ENCODE measurements at regions not wholly inside any gene's neighbourhood (a gene's known extent, or its start where the extent isn't known, plus 50 kb on each side); places are given as distances from the start of the nearest gene placed in this dataset.

DNA sequence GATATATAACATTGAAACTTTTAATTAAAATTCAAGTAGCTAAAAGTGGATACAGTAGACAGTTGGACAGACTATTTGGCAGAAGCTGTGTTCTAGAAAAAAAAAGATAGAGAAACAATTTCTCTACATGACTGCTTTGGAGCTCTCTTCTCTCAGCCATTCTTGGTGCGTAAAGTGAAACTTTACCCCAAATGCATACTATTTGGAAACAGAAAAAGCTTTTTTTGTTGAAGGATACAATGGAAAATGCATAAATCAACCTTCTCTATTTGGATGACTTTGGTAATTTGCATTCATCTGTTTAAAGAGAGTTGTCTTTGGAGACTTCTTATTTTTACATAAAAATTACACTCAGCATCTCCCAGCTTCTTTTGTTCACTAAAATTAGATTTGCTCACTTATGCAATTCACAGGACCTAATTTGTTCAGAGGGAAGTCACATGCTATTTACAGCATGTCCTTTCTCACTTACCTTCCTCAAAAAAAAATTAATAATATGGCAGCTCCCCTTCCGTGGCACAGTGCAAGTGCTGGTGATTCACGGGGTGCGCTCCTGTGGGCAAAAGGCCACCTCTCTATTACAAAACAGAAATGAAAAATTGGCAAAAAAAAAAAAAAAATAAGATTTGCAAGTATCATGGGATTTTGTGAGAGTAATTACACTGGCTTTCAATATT is 498.9 kb downstream of the RERGL start:
- Histone ChIP-seq H3K4me3 (ENCODE audit: low read length) (no peak overlapping the region), H3K9me3 (ENCODE audit: control insufficient read depth, insufficient read depth, low read length) (no peaks in the 10 kb centered on the region), H3K27ac (ENCODE audit: low read length) (no peak overlapping the region), H3K27me3 (ENCODE audit: control insufficient read depth, insufficient read depth, low read length) (no peaks in the 10 kb centered on the region), H3K36me3 (ENCODE audit: control insufficient read depth, insufficient read depth, low read length) (no peaks in the 10 kb centered on the region), H3K4me1 (ENCODE audit: control insufficient read depth, insufficient read depth, low read length) (no peaks in the 10 kb centered on the region)
- Mint-ChIP-seq H3K27me3 (ENCODE audit: low read depth in 2 of 2) (no peaks in the 10 kb centered on the region), H3K27ac (no peak overlapping the region), H3K4me3 (no peak overlapping the region), H3K36me3 (no peaks in the 10 kb centered on the region), H3K9me3 (peaks cover 11 to 12% of the 10 kb centered on the region in 2 donors), H3K4me1 (no peaks in the 10 kb centered on the region)
- DNase-seq (no peak), ATAC-seq (no peak)
- TF ChIP-seq, protein P1, sequence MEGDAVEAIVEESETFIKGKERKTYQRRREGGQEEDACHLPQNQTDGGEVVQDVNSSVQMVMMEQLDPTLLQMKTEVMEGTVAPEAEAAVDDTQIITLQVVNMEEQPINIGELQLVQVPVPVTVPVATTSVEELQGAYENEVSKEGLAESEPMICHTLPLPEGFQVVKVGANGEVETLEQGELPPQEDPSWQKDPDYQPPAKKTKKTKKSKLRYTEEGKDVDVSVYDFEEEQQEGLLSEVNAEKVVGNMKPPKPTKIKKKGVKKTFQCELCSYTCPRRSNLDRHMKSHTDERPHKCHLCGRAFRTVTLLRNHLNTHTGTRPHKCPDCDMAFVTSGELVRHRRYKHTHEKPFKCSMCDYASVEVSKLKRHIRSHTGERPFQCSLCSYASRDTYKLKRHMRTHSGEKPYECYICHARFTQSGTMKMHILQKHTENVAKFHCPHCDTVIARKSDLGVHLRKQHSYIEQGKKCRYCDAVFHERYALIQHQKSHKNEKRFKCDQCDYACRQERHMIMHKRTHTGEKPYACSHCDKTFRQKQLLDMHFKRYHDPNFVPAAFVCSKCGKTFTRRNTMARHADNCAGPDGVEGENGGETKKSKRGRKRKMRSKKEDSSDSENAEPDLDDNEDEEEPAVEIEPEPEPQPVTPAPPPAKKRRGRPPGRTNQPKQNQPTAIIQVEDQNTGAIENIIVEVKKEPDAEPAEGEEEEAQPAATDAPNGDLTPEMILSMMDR (IDR thresholded peaks at IDR 0.05): no peak
- intact Hi-C loops (cut with micrococcal nuclease): no loop called here
- WGBS (ENCODE audit: insufficient coverage): 83% methylated on average over 1 of the region's 4 CpGs

DNA sequence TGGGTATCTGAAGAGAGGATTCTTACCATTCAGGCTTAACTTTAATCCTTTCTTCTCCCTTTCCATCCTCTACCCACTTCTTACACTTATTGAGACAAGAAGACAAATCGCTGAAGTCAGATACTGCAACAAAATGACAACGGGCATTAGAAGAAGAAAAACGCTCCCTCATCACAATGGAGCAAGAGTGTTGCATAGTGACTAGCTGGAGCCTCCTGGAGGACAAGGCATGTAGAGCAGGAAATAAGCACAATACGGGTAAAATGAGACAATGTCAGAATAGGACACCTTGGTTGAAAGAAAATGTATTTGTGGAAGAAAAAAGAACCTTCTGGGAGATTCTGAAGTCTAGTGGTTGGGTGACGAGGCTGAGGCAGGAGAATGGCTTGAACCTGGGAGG is 501.0 kb downstream of the RERGL start:
- 71% methylated on average over 5 of the region's 5 CpGs for WGBS (ENCODE audit: insufficient coverage)
- Histone ChIP-seq H3K27ac (ENCODE audit: low read length) (no peak overlapping the region), H3K36me3 (ENCODE audit: control insufficient read depth, insufficient read depth, low read length) (no peaks in the 10 kb centered on the region), H3K4me3 (ENCODE audit: low read length) (no peak overlapping the region), H3K9me3 (ENCODE audit: control insufficient read depth, insufficient read depth, low read length) (no peaks in the 10 kb centered on the region), H3K27me3 (ENCODE audit: control insufficient read depth, insufficient read depth, low read length) (no peaks in the 10 kb centered on the region), H3K4me1 (ENCODE audit: control insufficient read depth, insufficient read depth, low read length) (no peaks in the 10 kb centered on the region)
- no peak for ATAC-seq
- peaks cover 9 to 10% of the 10 kb centered on the region in 2 donors for H3K9me3 Mint-ChIP-seq
- no peak overlapping the region for H3K4me3 Mint-ChIP-seq
- no peaks in the 10 kb centered on the region for H3K4me1 Mint-ChIP-seq
- TF ChIP-seq, protein P1 (IDR thresholded peaks at IDR 0.05): no peak
- H3K27me3 Mint-ChIP-seq (ENCODE audit: low read depth in 2 of 2): no peaks in the 10 kb centered on the region
- H3K36me3 Mint-ChIP-seq: no peaks in the 10 kb centered on the region
- intact Hi-C loops (cut with micrococcal nuclease): no loop called here
- no peak for DNase-seq
- H3K27ac Mint-ChIP-seq: no peak overlapping the region

DNA sequence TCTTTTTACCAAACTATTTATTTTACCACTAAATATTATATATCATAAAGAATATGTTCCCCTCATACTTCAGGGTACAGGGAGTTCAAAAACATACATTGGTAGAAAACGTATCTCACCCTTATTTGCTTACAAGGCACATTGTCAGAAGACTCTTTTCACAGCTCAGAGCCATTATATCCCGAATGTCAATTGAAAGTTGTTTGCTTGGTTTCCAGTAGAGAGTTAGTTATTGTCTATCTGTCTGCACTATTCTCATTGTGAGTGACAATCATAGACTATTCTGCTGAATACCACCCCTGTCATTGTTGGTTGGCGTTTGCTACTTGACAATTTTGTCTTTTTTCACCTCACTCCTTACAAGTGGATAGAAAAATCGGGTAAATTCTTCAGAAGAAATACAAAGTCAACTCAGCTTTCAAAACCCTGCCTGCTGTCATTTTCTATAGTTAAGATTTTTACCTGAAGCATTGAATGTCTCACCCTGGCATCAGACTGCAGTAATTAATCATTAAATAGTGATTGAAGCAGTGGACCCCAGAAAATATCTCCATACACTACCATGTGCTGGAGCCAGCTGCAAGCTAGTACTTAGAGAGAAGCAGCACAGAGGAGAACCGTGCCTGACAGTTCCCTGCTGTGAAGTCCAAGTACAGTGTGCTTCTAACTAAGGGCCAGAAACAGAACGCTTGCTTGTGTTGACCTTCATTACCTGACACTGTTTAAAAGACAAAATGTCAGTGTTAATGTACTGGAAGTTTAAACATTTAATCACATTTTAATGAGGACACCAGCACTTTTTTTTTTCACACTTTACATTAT is 510.6 kb downstream of the RERGL start:
- H3K36me3 Mint-ChIP-seq: peaks cover 8% of the 10 kb centered on the region
- intact Hi-C loops (cut with micrococcal nuclease): no loop called here

More for the DNA sequence above, 510.6 kb downstream of the RERGL start:
- TF ChIP-seq, protein P1 (IDR thresholded peaks at IDR 0.05): no peak
- Histone ChIP-seq H3K4me1 (ENCODE audit: control insufficient read depth, insufficient read depth, low read length) (no peaks in the 10 kb centered on the region), H3K36me3 (ENCODE audit: control insufficient read depth, insufficient read depth, low read length) (no peaks in the 10 kb centered on the region), H3K27me3 (ENCODE audit: control insufficient read depth, insufficient read depth, low read length) (no peaks in the 10 kb centered on the region), H3K27ac (ENCODE audit: low read length) (no peak overlapping the region), H3K4me3 (ENCODE audit: low read length) (no peak overlapping the region), H3K9me3 (ENCODE audit: control insufficient read depth, insufficient read depth, low read length) (no peaks in the 10 kb centered on the region)
- H3K27ac Mint-ChIP-seq: no peak overlapping the region
- no peaks in the 10 kb centered on the region for H3K4me1 Mint-ChIP-seq
- peaks cover 8 to 14% of the 10 kb centered on the region in 2 donors for H3K9me3 Mint-ChIP-seq
- WGBS (ENCODE audit: insufficient coverage): 73% methylated on average over 4 of the region's 6 CpGs
- no peak for DNase-seq
- H3K27me3 Mint-ChIP-seq (ENCODE audit: low read depth in 2 of 2): no peaks in the 10 kb centered on the region
- ATAC-seq: no peak
- no peak overlapping the region for H3K4me3 Mint-ChIP-seq
